Hypothalamus (tissue), 51 donors: ENCODE measurements at regions not wholly inside any gene's neighbourhood (a gene's known extent, or its start where the extent isn't known, plus 50 kb on each side); places are given as distances from the start of the nearest gene placed in this dataset.

Experiments used
- DNase-seq, 51 donors: peaks; one replicate each; lab custom pipeline; 2025; lab: John Stamatoyannopoulos, UW

- DNase-seq = no peak
Measured at GRCh38 chrX:63884821-63885790, 100.1 kb upstream of the ARHGEF9 start.

- DNase-seq = no peak
Measured at GRCh38 chrX:63869506-63869905, 84.5 kb upstream of the ARHGEF9 start.

- peak in 1 of 51 donors; percentile 29 for DNase-seq
Measured at GRCh38 chrX:63855896-63856295, 70.9 kb upstream of the ARHGEF9 start.

GRCh38 chrX:63835361-63835760, 50.3 kb upstream of the ARHGEF9 start:
- no peak for DNase-seq
